Smooth muscle cell (in vitro differentiated cells): ENCODE measurements at regions not wholly inside any gene's neighbourhood (a gene's known extent, or its start where the extent isn't known, plus 50 kb on each side); places are given as distances from the start of the nearest gene placed in this dataset.

Source experiments
- DNase-seq: peaks from one replicate; lab custom pipeline; 2025; ENCODE audit not compliant: unreplicated experiment; lab: John Stamatoyannopoulos, UW
- H2AFZ ChIP-seq: fragments of 200-600 bp; sonication (generic); 2 replicates; pipeline ENCODE4 v1.6.0; 2016; ENCODE audit warnings: antibody characterized with exemption, low read depth, mild to moderate bottlenecking
- H3F3A ChIP-seq: fragments of 200-600 bp; sonication (generic); 2 replicates; pipeline ENCODE4 v1.6.0; 2017; ENCODE audit warnings: antibody characterized with exemption, low read depth
- H3K27ac ChIP-seq: fragments of 200-600 bp; sonication (generic); 2 replicates; pipeline ENCODE4 v1.5.1; 2016; ENCODE audit warnings: low read depth, mild to moderate bottlenecking
- H3K27me3 ChIP-seq: fragments of 200-600 bp; sonication (generic); 2 replicates; pipeline ENCODE4 v1.6.1; 2016; ENCODE audit warnings: low read depth, mild to moderate bottlenecking
- H3K36me3 ChIP-seq: fragments of 200-600 bp; sonication (generic); 2 replicates; pipeline ENCODE4 v1.5.1; 2016; ENCODE audit warnings: low read depth
- H3K4me1 ChIP-seq: fragments of 200-600 bp; sonication (generic); 2 replicates; pipeline ENCODE4 v1.5.1; 2016; ENCODE audit warnings: low read depth
- H3K4me2 ChIP-seq: fragments of 200-600 bp; sonication (generic); 2 replicates; pipeline ENCODE4 v1.6.0; 2016; ENCODE audit warnings: mild to moderate bottlenecking
- H3K4me3 ChIP-seq: fragments of 200-600 bp; sonication (generic); 2 replicates; pipeline ENCODE4 v1.5.1; 2016; ENCODE audit warnings: mild to moderate bottlenecking
- H3K79me2 ChIP-seq: fragments of 200-600 bp; sonication (generic); 2 replicates; pipeline ENCODE4 v1.6.0; 2016; ENCODE audit warnings: low read depth, mild to moderate bottlenecking
- H3K9ac ChIP-seq: fragments of 200-600 bp; sonication (generic); 2 replicates; pipeline ENCODE4 v1.6.0; 2016; ENCODE audit warnings: low read depth
- H3K9me3 ChIP-seq: fragments of 200-600 bp; sonication (generic); replicated peaks from 2 replicates; pipeline ENCODE4 v1.5.1; 2016; ENCODE audit warnings: low read depth
- H4K20me1 ChIP-seq: fragments of 200-600 bp; sonication (generic); 2 replicates; pipeline ENCODE4 v1.6.0; 2016; ENCODE audit warnings: low read depth
- WGBS: methylation state at CpG from one replicate; pipeline ENCODE4 v1.1.7; 2016; ENCODE audit warnings: low lambda C conversion rate; 5-methylcytosine and 5-hydroxymethylcytosine counted together
- TF ChIP-seq, protein P1 (sequence below): fragments of 200-600 bp; sonication (generic); IDR thresholded peaks from 2 replicates; pipeline ENCODE4 v1.5.1; 2017; ENCODE audit warnings: borderline replicate concordance, mild to moderate bottlenecking, antibody characterized with exemption; ENCODE audit not compliant: insufficient read depth, poor library complexity, severe bottlenecking

DNA sequence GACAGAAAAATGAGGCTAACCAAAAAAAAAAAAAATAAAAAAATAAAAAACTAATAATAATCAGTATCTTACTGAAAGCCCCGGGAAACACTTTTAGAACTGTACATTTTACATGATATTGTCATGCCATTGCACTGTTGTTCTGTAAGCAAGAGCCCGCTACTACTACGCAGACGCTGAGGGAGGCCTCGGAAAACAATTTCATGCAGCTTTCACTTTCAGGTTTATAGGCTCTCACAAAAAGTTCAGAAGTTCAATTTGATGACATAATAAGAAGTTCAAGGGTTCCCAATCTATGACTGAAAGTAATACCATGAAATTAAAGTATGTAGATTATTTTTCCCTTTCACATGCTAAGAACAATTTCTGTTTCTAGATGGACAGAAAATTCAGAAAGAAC lies 318.3 kb upstream of the ITGA1 start:
- no peaks in the 10 kb centered on the region for H3F3A ChIP-seq
- no peaks in the 10 kb centered on the region for H4K20me1 ChIP-seq
- TF ChIP-seq, protein P1, sequence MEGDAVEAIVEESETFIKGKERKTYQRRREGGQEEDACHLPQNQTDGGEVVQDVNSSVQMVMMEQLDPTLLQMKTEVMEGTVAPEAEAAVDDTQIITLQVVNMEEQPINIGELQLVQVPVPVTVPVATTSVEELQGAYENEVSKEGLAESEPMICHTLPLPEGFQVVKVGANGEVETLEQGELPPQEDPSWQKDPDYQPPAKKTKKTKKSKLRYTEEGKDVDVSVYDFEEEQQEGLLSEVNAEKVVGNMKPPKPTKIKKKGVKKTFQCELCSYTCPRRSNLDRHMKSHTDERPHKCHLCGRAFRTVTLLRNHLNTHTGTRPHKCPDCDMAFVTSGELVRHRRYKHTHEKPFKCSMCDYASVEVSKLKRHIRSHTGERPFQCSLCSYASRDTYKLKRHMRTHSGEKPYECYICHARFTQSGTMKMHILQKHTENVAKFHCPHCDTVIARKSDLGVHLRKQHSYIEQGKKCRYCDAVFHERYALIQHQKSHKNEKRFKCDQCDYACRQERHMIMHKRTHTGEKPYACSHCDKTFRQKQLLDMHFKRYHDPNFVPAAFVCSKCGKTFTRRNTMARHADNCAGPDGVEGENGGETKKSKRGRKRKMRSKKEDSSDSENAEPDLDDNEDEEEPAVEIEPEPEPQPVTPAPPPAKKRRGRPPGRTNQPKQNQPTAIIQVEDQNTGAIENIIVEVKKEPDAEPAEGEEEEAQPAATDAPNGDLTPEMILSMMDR: no peak
- H3K27ac ChIP-seq: no peak overlapping the region
- no peaks in the 10 kb centered on the region for H3K36me3 ChIP-seq
- no peak overlapping the region for H3K4me3 ChIP-seq
- no peaks in the 10 kb centered on the region for H3K27me3 ChIP-seq
- no peak for DNase-seq
- no peaks in the 10 kb centered on the region for H3K9me3 ChIP-seq
- no peak overlapping the region for H3K9ac ChIP-seq
- no peaks in the 10 kb centered on the region for H3K4me1 ChIP-seq
- WGBS: 94% methylated on average over 5 of the region's 5 CpGs
- no peak overlapping the region for H3K4me2 ChIP-seq
- H2AFZ ChIP-seq: no peak overlapping the region
- H3K79me2 ChIP-seq: no peaks in the 10 kb centered on the region

- Histone ChIP-seq H3K27me3 (no peaks in the 10 kb centered on the region), H3K9me3 (no peaks in the 10 kb centered on the region), H3K4me3 (no peak overlapping the region), H3K4me2 (no peak overlapping the region), H3K36me3 (no peaks in the 10 kb centered on the region), H3F3A (no peaks in the 10 kb centered on the region), H3K4me1 (no peaks in the 10 kb centered on the region), H3K9ac (no peak overlapping the region), H2AFZ (no peak overlapping the region), H3K27ac (no peak overlapping the region), H3K79me2 (no peaks in the 10 kb centered on the region), H4K20me1 (no peaks in the 10 kb centered on the region)
- TF ChIP-seq, protein P1: no peak
- 81% methylated on average over 1 of the region's 1 CpG for WGBS
- DNase-seq: no peak
Measured at GRCh38 chr5:52469835-52470234, 317.9 kb upstream of the ITGA1 start.

DNA sequence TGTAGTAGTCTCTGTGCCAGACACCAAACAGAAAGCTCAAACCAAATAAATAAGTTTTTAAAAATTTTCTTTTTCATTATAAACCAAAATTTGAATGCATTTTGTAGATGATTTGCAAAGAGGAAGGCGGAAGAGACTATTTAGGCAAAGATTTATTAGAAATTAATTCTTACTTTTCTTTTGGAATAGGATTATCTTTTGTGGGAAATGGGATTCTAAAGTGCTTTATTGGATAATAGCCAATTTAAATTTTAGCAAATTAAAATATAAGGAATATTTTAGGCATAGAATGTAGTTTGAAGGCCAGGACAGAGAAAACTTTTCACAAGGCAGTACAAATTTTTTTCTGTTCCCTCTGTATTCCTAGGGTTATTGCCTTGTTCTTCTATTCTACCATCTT lies 311.4 kb upstream of the ITGA1 start:
- Histone ChIP-seq H3K4me1 (no peaks in the 10 kb centered on the region), H3K4me3 (no peak overlapping the region), H4K20me1 (no peaks in the 10 kb centered on the region), H3K4me2 (no peak overlapping the region), H3K27me3 (no peaks in the 10 kb centered on the region), H3K79me2 (no peaks in the 10 kb centered on the region), H3K27ac (no peak overlapping the region), H2AFZ (no peak overlapping the region), H3K36me3 (no peaks in the 10 kb centered on the region), H3K9ac (no peak overlapping the region), H3F3A (no peaks in the 10 kb centered on the region), H3K9me3 (no peaks in the 10 kb centered on the region)
- DNase-seq: no peak
- TF ChIP-seq, protein P1: no peak
- WGBS: 98% methylated on average over 1 of the region's 1 CpG

GRCh38 chr5:52481201-52481600 lies 306.5 kb upstream of the ITGA1 start:
- H3K27ac ChIP-seq: no peak overlapping the region
- 84% methylated on average over 1 of the region's 1 CpG for WGBS
- no peak overlapping the region for H2AFZ ChIP-seq
- no peak overlapping the region for H3K9ac ChIP-seq
- H3K4me2 ChIP-seq: no peak overlapping the region
- H3K4me3 ChIP-seq: no peak overlapping the region
- H3K27me3 ChIP-seq: no peaks in the 10 kb centered on the region
- no peaks in the 10 kb centered on the region for H3K36me3 ChIP-seq
- TF ChIP-seq, protein P1: no peak
- H3K4me1 ChIP-seq: no peaks in the 10 kb centered on the region
- H3K9me3 ChIP-seq: no peaks in the 10 kb centered on the region
- H4K20me1 ChIP-seq: no peaks in the 10 kb centered on the region
- no peaks in the 10 kb centered on the region for H3F3A ChIP-seq
- no peaks in the 10 kb centered on the region for H3K79me2 ChIP-seq
- DNase-seq: no peak
